ENCODE measurements at regions not wholly inside any gene's neighbourhood (a gene's known extent, or its start where the extent isn't known, plus 50 kb on each side); places are given as distances from the start of the nearest gene placed in this dataset.

- no peaks in the 10 kb centered on the region for H3K9me3 ChIP-seq (ENCODE audit: low read length)
- no peak overlapping the region for H2AFZ ChIP-seq (ENCODE audit: low read length)
- H3K4me2 ChIP-seq (ENCODE audit: low read length): no peak overlapping the region
- H3K4me1 ChIP-seq (ENCODE audit: insufficient read depth, low read length, severe bottlenecking): no peaks in the 10 kb centered on the region
- no peak for TF ChIP-seq EZH2 (IDR thresholded peaks at IDR 0.05; ENCODE audit: borderline replicate concordance, low read length)
- TF ChIP-seq CTCF (IDR thresholded peaks at IDR 0.05; ENCODE audit: low read length): no peak
- no peaks in the 10 kb centered on the region for H3K36me3 ChIP-seq (ENCODE audit: insufficient read depth, low read length)
- H3F3A ChIP-seq (ENCODE audit: insufficient read depth, low read length): no peaks in the 10 kb centered on the region
- no peaks in the 10 kb centered on the region for H3K79me2 ChIP-seq (ENCODE audit: insufficient read depth, low read length)
- H3K9me2 ChIP-seq (ENCODE audit: low read depth, low read length): no peaks in the 10 kb centered on the region
- no peak overlapping the region for H3K27ac ChIP-seq (ENCODE audit: low read depth, low read length, poor library complexity, severe bottlenecking)
- no peaks in the 10 kb centered on the region for H4K20me1 ChIP-seq (ENCODE audit: insufficient read depth, low read length)
- H3K9ac ChIP-seq (ENCODE audit: low read length): no peak overlapping the region
- no peaks in the 10 kb centered on the region for H3K27me3 ChIP-seq (ENCODE audit: insufficient read depth, low read length)
- no peak overlapping the region for H3K4me3 ChIP-seq (ENCODE audit: low read depth, low read length, poor library complexity, severe bottlenecking)
Observed at GRCh38 chrX:80098038-80098437, 83.5 kb downstream of the TBX22 start.

GRCh38 chrX:80120335-80120734 lies 105.8 kb downstream of the TBX22 start:
- H3K9ac ChIP-seq (ENCODE audit: low read length): no peak overlapping the region
- H3K79me2 ChIP-seq (ENCODE audit: insufficient read depth, low read length): no peaks in the 10 kb centered on the region
- TF ChIP-seq EZH2 (IDR thresholded peaks at IDR 0.05; ENCODE audit: borderline replicate concordance, low read length) (no peak), CTCF (IDR thresholded peaks at IDR 0.05; ENCODE audit: low read length) (no peak)
- H2AFZ ChIP-seq (ENCODE audit: low read length): no peak overlapping the region
- no peaks in the 10 kb centered on the region for H3K4me1 ChIP-seq (ENCODE audit: insufficient read depth, low read length, severe bottlenecking)
- H4K20me1 ChIP-seq (ENCODE audit: insufficient read depth, low read length): no peaks in the 10 kb centered on the region
- no peak overlapping the region for H3K27ac ChIP-seq (ENCODE audit: low read depth, low read length, poor library complexity, severe bottlenecking)
- no peaks in the 10 kb centered on the region for H3K9me2 ChIP-seq (ENCODE audit: low read depth, low read length)
- H3F3A ChIP-seq (ENCODE audit: insufficient read depth, low read length): no peaks in the 10 kb centered on the region
- H3K9me3 ChIP-seq (ENCODE audit: low read length): no peaks in the 10 kb centered on the region
- no peak overlapping the region for H3K4me3 ChIP-seq (ENCODE audit: low read depth, low read length, poor library complexity, severe bottlenecking)
- H3K36me3 ChIP-seq (ENCODE audit: insufficient read depth, low read length): no peaks in the 10 kb centered on the region
- H3K27me3 ChIP-seq (ENCODE audit: insufficient read depth, low read length): no peaks in the 10 kb centered on the region
- no peak overlapping the region for H3K4me2 ChIP-seq (ENCODE audit: low read length)

- Histone ChIP-seq H4K20me1 (ENCODE audit: insufficient read depth, low read length) (no peaks in the 10 kb centered on the region), H3K36me3 (ENCODE audit: insufficient read depth, low read length) (no peaks in the 10 kb centered on the region), H3K27me3 (ENCODE audit: insufficient read depth, low read length) (no peaks in the 10 kb centered on the region), H3K9me3 (ENCODE audit: low read length) (no peaks in the 10 kb centered on the region), H3K4me1 (ENCODE audit: insufficient read depth, low read length, severe bottlenecking) (no peaks in the 10 kb centered on the region), H3K4me2 (ENCODE audit: low read length) (no peak overlapping the region), H3K27ac (ENCODE audit: low read depth, low read length, poor library complexity, severe bottlenecking) (no peak overlapping the region), H3K4me3 (ENCODE audit: low read depth, low read length, poor library complexity, severe bottlenecking) (no peak overlapping the region), H3K9me2 (ENCODE audit: low read depth, low read length) (no peaks in the 10 kb centered on the region), H3F3A (ENCODE audit: insufficient read depth, low read length) (no peaks in the 10 kb centered on the region), H3K79me2 (ENCODE audit: insufficient read depth, low read length) (no peaks in the 10 kb centered on the region), H3K9ac (ENCODE audit: low read length) (no peak overlapping the region), H2AFZ (ENCODE audit: low read length) (no peak overlapping the region)
- TF ChIP-seq EZH2 (IDR thresholded peaks at IDR 0.05; ENCODE audit: borderline replicate concordance, low read length): no peak
- no peak for TF ChIP-seq CTCF (IDR thresholded peaks at IDR 0.05; ENCODE audit: low read length)
Observed at GRCh38 chrX:80138938-80139337, 124.4 kb downstream of the TBX22 start.
